GM23338 (cell line): ENCODE measurements at regions not wholly inside any gene's neighbourhood (a gene's known extent, or its start where the extent isn't known, plus 50 kb on each side); places are given as distances from the start of the nearest gene placed in this dataset.

Experiments used
- ATAC-seq: fragments of 200-7000 bp; cut with Tn5 transposase; 3 replicates; pipeline ENCODE4 v1.9.1; 2020
- DNase-seq: peaks from one replicate; pipeline ENCODE4 v3.0.0-alpha.2; 2015; ENCODE audit warnings: low spot score
- H2AFZ ChIP-seq: fragments of 200-600 bp; sonication (generic); 2 replicates; pipeline ENCODE4 v1.8.0; 2016; ENCODE audit warnings: antibody characterized with exemption, mild to moderate bottlenecking, moderate library complexity
- H3F3A ChIP-seq: fragments of 200-600 bp; sonication (generic); replicated peaks from 2 replicates; pipeline ENCODE4 v1.8.0; 2017; ENCODE audit warnings: antibody characterized with exemption, mixed run types, low read depth
- H3K27ac ChIP-seq: fragments of 200-600 bp; sonication (generic); 2 replicates; pipeline ENCODE4 v1.6.1; 2016; ENCODE audit warnings: low read depth
- H3K27me3 ChIP-seq: fragments of 200-600 bp; sonication (generic); 2 replicates; pipeline ENCODE4 v1.8.0; 2016; ENCODE audit warnings: mild to moderate bottlenecking, mixed run types, moderate library complexity; ENCODE audit not compliant: insufficient read depth
- H3K36me3 ChIP-seq: fragments of 200-600 bp; sonication (generic); 2 replicates; pipeline ENCODE4 v1.8.0; 2016; ENCODE audit warnings: mild to moderate bottlenecking; ENCODE audit not compliant: insufficient read depth
- H3K4me1 ChIP-seq: fragments of 200-600 bp; sonication (generic); 2 replicates; pipeline ENCODE4 v1.8.0; 2016; ENCODE audit warnings: mild to moderate bottlenecking, moderate library complexity; ENCODE audit not compliant: insufficient read depth
- H3K4me2 ChIP-seq: fragments of 200-600 bp; sonication (generic); 2 replicates; pipeline ENCODE4 v1.7.1; 2017; ENCODE audit warnings: mixed run types
- H3K4me3 ChIP-seq: fragments of 200-600 bp; sonication (generic); 2 replicates; pipeline ENCODE4 v1.6.1; 2016; ENCODE audit warnings: mixed run types
- H3K79me2 ChIP-seq: fragments of 200-600 bp; sonication (generic); replicated peaks from 2 replicates; pipeline ENCODE4 v1.8.0; 2017; ENCODE audit warnings: mild to moderate bottlenecking; ENCODE audit not compliant: insufficient read depth
- H3K9me2 ChIP-seq: fragments of 200-600 bp; sonication (generic); 2 replicates; pipeline ENCODE4 v1.8.0; 2017; ENCODE audit not compliant: insufficient read depth
- H4K20me1 ChIP-seq: fragments of 200-600 bp; sonication (generic); replicated peaks from 2 replicates; pipeline ENCODE4 v1.8.0; 2017; ENCODE audit warnings: mild to moderate bottlenecking; ENCODE audit not compliant: insufficient read depth
- H3K27ac Mint-ChIP-seq: 2 replicates; pipeline ENCODE4 v1.8.0; 2020; ENCODE audit warnings: inconsistent platforms, mild to moderate bottlenecking, moderate library complexity, mixed read lengths
- H3K27me3 Mint-ChIP-seq: 3 replicates; pipeline ENCODE4 v1.8.0; 2022; ENCODE audit warnings: low read depth, mild to moderate bottlenecking, moderate library complexity, mixed read lengths, inconsistent platforms; ENCODE audit not compliant: insufficient read depth, poor library complexity
- H3K36me3 Mint-ChIP-seq: 3 replicates; pipeline ENCODE4 v1.8.0; 2021; ENCODE audit warnings: low read depth, mild to moderate bottlenecking, inconsistent platforms, moderate library complexity, mixed read lengths
- H3K4me1 Mint-ChIP-seq: 3 replicates; pipeline ENCODE4 v1.8.0; 2020; ENCODE audit warnings: mild to moderate bottlenecking, inconsistent platforms, mixed read lengths
- H3K4me3 Mint-ChIP-seq: 3 replicates; pipeline ENCODE4 v1.8.0; 2021; ENCODE audit warnings: moderate library complexity, mild to moderate bottlenecking, inconsistent platforms, mixed read lengths
- H3K9me3 Mint-ChIP-seq: 3 replicates; pipeline ENCODE4 v1.8.0; 2020; ENCODE audit warnings: moderate library complexity, mild to moderate bottlenecking, inconsistent platforms, mixed read lengths
- CREB1 ChIP-seq: fragments of 250-450 bp; sonication (Bioruptor Pico); IDR thresholded peaks from 2 replicates; pipeline ENCODE4 v1.5.0; 2020; ENCODE audit warnings: low read depth, mild to moderate bottlenecking, moderate library complexity
- EZH2phosphoT487 ChIP-seq: fragments of 200-600 bp; sonication (generic); IDR thresholded peaks from one replicate; pipeline ENCODE4 v1.8.1; 2018; ENCODE audit warnings: antibody characterized with exemption; ENCODE audit not compliant: unreplicated experiment
- JUNB ChIP-seq: IDR thresholded peaks from one replicate; pipeline ENCODE4 v1.6.1; 2016; ENCODE audit warnings: antibody characterized with exemption; ENCODE audit not compliant: unreplicated experiment
- NANOG ChIP-seq: IDR thresholded peaks from 2 replicates; pipeline ENCODE4 v1.6.1; 2016; ENCODE audit warnings: antibody characterized with exemption, borderline replicate concordance
- POLR2AphosphoS5 ChIP-seq: IDR thresholded peaks from 2 replicates; pipeline ENCODE4 v1.6.1; 2016; ENCODE audit warnings: antibody characterized with exemption, low read depth
- STAT1 ChIP-seq: IDR thresholded peaks from one replicate; pipeline ENCODE4 v1.6.1; 2016; ENCODE audit warnings: antibody characterized with exemption; ENCODE audit not compliant: unreplicated experiment
- ZNF331 ChIP-seq: fragments of 250-450 bp; sonication (Bioruptor Pico); IDR thresholded peaks from 2 replicates; pipeline ENCODE4 v1.5.0; 2020; ENCODE audit warnings: low read depth, mild to moderate bottlenecking, moderate library complexity
- TF ChIP-seq, protein P1 (sequence below): fragments of 250-450 bp; sonication (Bioruptor Pico); IDR thresholded peaks from 2 replicates; pipeline ENCODE4 v1.5.0; 2020; ENCODE audit warnings: mild to moderate bottlenecking, moderate library complexity
- TF ChIP-seq, protein P2 (sequence below), 2 experiments: fragments of 200-600 bp in 1 of 2; sonication (generic) in 1 of 2; conservative IDR thresholded peaks; 2 replicates each; pipeline versions ENCODE4 v1.5.1 to v1.6.1; 2016 to 2017; ENCODE audit warnings: antibody characterized with exemption in 2 of 2, low read depth in 2 of 2, mild to moderate bottlenecking in 2 of 2, moderate library complexity in 1 of 2
- TF ChIP-seq, protein P3 (sequence below): IDR thresholded peaks from one replicate; pipeline ENCODE4 v1.6.1; 2018; ENCODE audit warnings: antibody characterized with exemption; ENCODE audit not compliant: unreplicated experiment
- TF ChIP-seq, protein P4 (sequence below): IDR thresholded peaks from 2 replicates; pipeline ENCODE4 v1.6.1; 2016; ENCODE audit warnings: antibody characterized with exemption

DNA sequence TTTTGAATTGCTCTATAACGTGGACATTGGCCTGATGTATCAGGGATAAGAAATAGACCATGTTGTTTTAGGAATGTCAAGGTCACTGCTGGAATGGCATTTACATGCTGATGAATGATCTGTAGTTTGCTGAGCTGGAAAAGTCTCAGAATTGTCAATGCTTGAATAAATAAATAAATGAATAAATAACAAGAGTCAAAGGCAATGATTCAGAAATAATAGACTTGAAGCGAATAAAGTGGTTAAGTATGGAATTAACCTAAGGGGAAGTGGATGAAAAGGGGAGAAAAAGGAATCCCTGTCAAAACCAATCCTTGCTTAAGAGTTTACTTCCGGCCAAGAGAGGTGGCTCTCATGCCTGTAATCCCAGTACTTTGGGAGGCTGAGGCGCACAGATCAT is 1620.0 kb downstream of the SUCLG1 start:
- TF ChIP-seq NANOG: no peak
- TF ChIP-seq, protein P1, sequence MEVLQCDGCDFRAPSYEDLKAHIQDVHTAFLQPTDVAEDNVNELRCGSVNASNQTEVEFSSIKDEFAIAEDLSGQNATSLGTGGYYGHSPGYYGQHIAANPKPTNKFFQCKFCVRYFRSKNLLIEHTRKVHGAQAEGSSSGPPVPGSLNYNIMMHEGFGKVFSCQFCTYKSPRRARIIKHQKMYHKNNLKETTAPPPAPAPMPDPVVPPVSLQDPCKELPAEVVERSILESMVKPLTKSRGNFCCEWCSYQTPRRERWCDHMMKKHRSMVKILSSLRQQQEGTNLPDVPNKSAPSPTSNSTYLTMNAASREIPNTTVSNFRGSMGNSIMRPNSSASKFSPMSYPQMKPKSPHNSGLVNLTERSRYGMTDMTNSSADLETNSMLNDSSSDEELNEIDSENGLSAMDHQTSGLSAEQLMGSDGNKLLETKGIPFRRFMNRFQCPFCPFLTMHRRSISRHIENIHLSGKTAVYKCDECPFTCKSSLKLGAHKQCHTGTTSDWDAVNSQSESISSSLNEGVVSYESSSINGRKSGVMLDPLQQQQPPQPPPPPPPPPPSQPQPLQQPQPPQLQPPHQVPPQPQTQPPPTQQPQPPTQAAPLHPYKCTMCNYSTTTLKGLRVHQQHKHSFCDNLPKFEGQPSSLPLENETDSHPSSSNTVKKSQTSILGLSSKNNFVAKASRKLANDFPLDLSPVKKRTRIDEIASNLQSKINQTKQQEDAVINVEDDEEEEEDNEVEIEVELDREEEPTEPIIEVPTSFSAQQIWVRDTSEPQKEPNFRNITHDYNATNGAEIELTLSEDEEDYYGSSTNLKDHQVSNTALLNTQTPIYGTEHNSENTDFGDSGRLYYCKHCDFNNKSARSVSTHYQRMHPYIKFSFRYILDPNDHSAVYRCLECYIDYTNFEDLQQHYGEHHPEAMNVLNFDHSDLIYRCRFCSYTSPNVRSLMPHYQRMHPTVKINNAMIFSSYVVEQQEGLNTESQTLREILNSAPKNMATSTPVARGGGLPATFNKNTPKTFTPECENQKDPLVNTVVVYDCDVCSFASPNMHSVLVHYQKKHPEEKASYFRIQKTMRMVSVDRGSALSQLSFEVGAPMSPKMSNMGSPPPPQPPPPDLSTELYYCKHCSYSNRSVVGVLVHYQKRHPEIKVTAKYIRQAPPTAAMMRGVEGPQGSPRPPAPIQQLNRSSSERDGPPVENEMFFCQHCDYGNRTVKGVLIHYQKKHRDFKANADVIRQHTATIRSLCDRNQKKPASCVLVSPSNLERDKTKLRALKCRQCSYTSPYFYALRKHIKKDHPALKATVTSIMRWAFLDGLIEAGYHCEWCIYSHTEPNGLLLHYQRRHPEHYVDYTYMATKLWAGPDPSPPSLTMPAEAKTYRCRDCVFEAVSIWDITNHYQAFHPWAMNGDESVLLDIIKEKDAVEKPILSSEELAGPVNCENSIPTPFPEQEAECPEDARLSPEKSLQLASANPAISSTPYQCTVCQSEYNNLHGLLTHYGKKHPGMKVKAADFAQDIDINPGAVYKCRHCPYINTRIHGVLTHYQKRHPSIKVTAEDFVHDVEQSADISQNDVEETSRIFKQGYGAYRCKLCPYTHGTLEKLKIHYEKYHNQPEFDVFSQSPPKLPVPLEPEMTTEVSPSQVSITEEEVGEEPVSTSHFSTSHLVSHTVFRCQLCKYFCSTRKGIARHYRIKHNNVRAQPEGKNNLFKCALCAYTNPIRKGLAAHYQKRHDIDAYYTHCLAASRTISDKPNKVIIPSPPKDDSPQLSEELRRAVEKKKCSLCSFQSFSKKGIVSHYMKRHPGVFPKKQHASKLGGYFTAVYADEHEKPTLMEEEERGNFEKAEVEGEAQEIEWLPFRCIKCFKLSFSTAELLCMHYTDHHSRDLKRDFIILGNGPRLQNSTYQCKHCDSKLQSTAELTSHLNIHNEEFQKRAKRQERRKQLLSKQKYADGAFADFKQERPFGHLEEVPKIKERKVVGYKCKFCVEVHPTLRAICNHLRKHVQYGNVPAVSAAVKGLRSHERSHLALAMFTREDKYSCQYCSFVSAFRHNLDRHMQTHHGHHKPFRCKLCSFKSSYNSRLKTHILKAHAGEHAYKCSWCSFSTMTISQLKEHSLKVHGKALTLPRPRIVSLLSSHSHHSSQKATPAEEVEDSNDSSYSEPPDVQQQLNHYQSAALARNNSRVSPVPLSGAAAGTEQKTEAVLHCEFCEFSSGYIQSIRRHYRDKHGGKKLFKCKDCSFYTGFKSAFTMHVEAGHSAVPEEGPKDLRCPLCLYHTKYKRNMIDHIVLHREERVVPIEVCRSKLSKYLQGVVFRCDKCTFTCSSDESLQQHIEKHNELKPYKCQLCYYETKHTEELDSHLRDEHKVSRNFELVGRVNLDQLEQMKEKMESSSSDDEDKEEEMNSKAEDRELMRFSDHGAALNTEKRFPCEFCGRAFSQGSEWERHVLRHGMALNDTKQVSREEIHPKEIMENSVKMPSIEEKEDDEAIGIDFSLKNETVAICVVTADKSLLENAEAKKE (CRISPR knock-in tag): no peak
- TF ChIP-seq, protein P2, sequence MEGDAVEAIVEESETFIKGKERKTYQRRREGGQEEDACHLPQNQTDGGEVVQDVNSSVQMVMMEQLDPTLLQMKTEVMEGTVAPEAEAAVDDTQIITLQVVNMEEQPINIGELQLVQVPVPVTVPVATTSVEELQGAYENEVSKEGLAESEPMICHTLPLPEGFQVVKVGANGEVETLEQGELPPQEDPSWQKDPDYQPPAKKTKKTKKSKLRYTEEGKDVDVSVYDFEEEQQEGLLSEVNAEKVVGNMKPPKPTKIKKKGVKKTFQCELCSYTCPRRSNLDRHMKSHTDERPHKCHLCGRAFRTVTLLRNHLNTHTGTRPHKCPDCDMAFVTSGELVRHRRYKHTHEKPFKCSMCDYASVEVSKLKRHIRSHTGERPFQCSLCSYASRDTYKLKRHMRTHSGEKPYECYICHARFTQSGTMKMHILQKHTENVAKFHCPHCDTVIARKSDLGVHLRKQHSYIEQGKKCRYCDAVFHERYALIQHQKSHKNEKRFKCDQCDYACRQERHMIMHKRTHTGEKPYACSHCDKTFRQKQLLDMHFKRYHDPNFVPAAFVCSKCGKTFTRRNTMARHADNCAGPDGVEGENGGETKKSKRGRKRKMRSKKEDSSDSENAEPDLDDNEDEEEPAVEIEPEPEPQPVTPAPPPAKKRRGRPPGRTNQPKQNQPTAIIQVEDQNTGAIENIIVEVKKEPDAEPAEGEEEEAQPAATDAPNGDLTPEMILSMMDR (conservative IDR thresholded peaks at IDR 0.05; ENCODE audit: low read depth in 2 of 2): no peak
- TF ChIP-seq, protein P3, sequence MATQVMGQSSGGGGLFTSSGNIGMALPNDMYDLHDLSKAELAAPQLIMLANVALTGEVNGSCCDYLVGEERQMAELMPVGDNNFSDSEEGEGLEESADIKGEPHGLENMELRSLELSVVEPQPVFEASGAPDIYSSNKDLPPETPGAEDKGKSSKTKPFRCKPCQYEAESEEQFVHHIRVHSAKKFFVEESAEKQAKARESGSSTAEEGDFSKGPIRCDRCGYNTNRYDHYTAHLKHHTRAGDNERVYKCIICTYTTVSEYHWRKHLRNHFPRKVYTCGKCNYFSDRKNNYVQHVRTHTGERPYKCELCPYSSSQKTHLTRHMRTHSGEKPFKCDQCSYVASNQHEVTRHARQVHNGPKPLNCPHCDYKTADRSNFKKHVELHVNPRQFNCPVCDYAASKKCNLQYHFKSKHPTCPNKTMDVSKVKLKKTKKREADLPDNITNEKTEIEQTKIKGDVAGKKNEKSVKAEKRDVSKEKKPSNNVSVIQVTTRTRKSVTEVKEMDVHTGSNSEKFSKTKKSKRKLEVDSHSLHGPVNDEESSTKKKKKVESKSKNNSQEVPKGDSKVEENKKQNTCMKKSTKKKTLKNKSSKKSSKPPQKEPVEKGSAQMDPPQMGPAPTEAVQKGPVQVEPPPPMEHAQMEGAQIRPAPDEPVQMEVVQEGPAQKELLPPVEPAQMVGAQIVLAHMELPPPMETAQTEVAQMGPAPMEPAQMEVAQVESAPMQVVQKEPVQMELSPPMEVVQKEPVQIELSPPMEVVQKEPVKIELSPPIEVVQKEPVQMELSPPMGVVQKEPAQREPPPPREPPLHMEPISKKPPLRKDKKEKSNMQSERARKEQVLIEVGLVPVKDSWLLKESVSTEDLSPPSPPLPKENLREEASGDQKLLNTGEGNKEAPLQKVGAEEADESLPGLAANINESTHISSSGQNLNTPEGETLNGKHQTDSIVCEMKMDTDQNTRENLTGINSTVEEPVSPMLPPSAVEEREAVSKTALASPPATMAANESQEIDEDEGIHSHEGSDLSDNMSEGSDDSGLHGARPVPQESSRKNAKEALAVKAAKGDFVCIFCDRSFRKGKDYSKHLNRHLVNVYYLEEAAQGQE: no peak
- TF ChIP-seq, protein P4, sequence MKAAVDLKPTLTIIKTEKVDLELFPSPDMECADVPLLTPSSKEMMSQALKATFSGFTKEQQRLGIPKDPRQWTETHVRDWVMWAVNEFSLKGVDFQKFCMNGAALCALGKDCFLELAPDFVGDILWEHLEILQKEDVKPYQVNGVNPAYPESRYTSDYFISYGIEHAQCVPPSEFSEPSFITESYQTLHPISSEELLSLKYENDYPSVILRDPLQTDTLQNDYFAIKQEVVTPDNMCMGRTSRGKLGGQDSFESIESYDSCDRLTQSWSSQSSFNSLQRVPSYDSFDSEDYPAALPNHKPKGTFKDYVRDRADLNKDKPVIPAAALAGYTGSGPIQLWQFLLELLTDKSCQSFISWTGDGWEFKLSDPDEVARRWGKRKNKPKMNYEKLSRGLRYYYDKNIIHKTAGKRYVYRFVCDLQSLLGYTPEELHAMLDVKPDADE: no peak
- no peak for TF ChIP-seq POLR2AphosphoS5
- no peak for TF ChIP-seq ZNF331 (CRISPR knock-in tag)
- no peak for TF ChIP-seq STAT1
- TF ChIP-seq CREB1 (CRISPR knock-in tag): no peak
- TF ChIP-seq EZH2phosphoT487: no peak
- TF ChIP-seq JUNB: no peak
- Histone ChIP-seq H3K36me3 (no peaks in the 10 kb centered on the region), H4K20me1 (no peaks in the 10 kb centered on the region), H3K79me2 (no peaks in the 10 kb centered on the region), H2AFZ (no peak overlapping the region), H3K4me3 (no peak overlapping the region), H3K27ac (no peak overlapping the region), H3K27me3 (no peaks in the 10 kb centered on the region), H3K4me2 (no peak overlapping the region), H3K9me2 (no peaks in the 10 kb centered on the region), H3K4me1 (no peaks in the 10 kb centered on the region), H3F3A (no peaks in the 10 kb centered on the region)
- H3K27me3 Mint-ChIP-seq: no peaks in the 10 kb centered on the region
- no peak for ATAC-seq
- no peak for DNase-seq
- H3K27ac Mint-ChIP-seq: no peak overlapping the region
- 0 out of 3 replicates have a peak, but pooled peaks cover 3% of the 10 kb centered on the region for H3K9me3 Mint-ChIP-seq
- H3K36me3 Mint-ChIP-seq: 0 out of 3 replicates have a peak, but pooled peaks cover 3% of the 10 kb centered on the region
- no peaks in the 10 kb centered on the region for H3K4me1 Mint-ChIP-seq
- H3K4me3 Mint-ChIP-seq: no peak overlapping the region
